Limb (tissue), 2 donors: ENCODE measurements at regions not wholly inside any gene's neighbourhood (a gene's known extent, or its start where the extent isn't known, plus 50 kb on each side); places are given as distances from the start of the nearest gene placed in this dataset.
"Not testable (repeated sequence)": the region's sequence is repeated elsewhere in the genome, so short reads cannot be mapped to it uniquely, and the experiment has no call there.

Experiments
- DNase-seq, 2 donors: peaks; one replicate each; pipeline ENCODE4 v3.0.0-alpha.2; 2016; ENCODE audit errors: extremely low spot score in 2 of 2

GRCh38 chr1:199040076-199040905 is 401.5 kb downstream of the PTPRC start:
- DNase-seq = no peak

- DNase-seq = no peak
Measured at GRCh38 chr1:199041173-199041914, 402.5 kb downstream of the PTPRC start.

GRCh38 chr1:199042193-199042592 is 403.4 kb downstream of the PTPRC start:
- DNase-seq = no peak

- no peak for DNase-seq
Measured at GRCh38 chr1:199044191-199044590, 405.4 kb downstream of the PTPRC start.

GRCh38 chr1:199046618-199047017 is 407.8 kb downstream of the PTPRC start:
- DNase-seq = no peak

GRCh38 chr1:199054694-199055093 is 415.9 kb downstream of the PTPRC start:
- no peak for DNase-seq

- no peak for DNase-seq
Measured at GRCh38 chr1:199057322-199057721, 418.5 kb downstream of the PTPRC start.

- DNase-seq = no peak
Measured at GRCh38 chr1:199058281-199058680, 419.4 kb downstream of the PTPRC start.

- no peak for DNase-seq
Measured at GRCh38 chr1:199064971-199065370, 426.1 kb downstream of the PTPRC start.

- DNase-seq = no peak
Measured at GRCh38 chr1:199067483-199067882, 428.6 kb downstream of the PTPRC start.

- no peak for DNase-seq
Measured at GRCh38 chr1:199071080-199071479, 432.2 kb downstream of the PTPRC start.

- DNase-seq = no peak
Measured at GRCh38 chr1:199073166-199073565, 434.3 kb downstream of the PTPRC start.

GRCh38 chr1:199075792-199076191 is 437.0 kb downstream of the PTPRC start:
- DNase-seq = no peak

GRCh38 chr1:199079994-199080393 is 441.2 kb downstream of the PTPRC start:
- DNase-seq = no peak

GRCh38 chr1:199081739-199082138 is 442.9 kb downstream of the PTPRC start:
- DNase-seq = no peak

- DNase-seq = no peak
Measured at GRCh38 chr1:199082778-199083389, 444.0 kb downstream of the PTPRC start.

- no peak for DNase-seq
Measured at GRCh38 chr1:199083680-199084079, 444.8 kb downstream of the PTPRC start.

GRCh38 chr1:199084293-199084692 is 445.5 kb downstream of the PTPRC start:
- DNase-seq = peak in 1 of 2 donors; percentile 24

GRCh38 chr1:199085903-199086302 is 447.1 kb downstream of the PTPRC start:
- no peak for DNase-seq

GRCh38 chr1:199087144-199087543 is 448.3 kb downstream of the PTPRC start:
- no peak for DNase-seq

GRCh38 chr1:199089393-199090122 is 450.7 kb downstream of the PTPRC start:
- DNase-seq = no peak

- DNase-seq = not testable (repeated sequence)
Measured at GRCh38 chr1:199095628-199096027, 456.8 kb downstream of the PTPRC start.
